Activated T-helper 17 cell treated with anti-CD3 and anti-CD28 coated beads, Interleukin-2, amount 50 U/mL, for 72 hours (primary cell): ENCODE measurements at regions not wholly inside any gene's neighbourhood (a gene's known extent, or its start where the extent isn't known, plus 50 kb on each side); places are given as distances from the start of the nearest gene placed in this dataset.

Experiments used
- ATAC-seq: fragments of 150-1000 bp; cut with Tn5 transposase; replicated peaks from 2 replicates; pipeline ENCODE4 v1.10.0; 2021; ENCODE audit warnings: mild to moderate bottlenecking, moderate library complexity
- H3K27ac Mint-ChIP-seq: one replicate; pipeline ENCODE4 v1.8.0; 2022; ENCODE audit warnings: mixed read lengths
- H3K27me3 Mint-ChIP-seq: one replicate; pipeline ENCODE4 v1.8.0; 2022; ENCODE audit warnings: mixed read lengths
- H3K36me3 Mint-ChIP-seq: one replicate; pipeline ENCODE4 v1.8.0; 2022; ENCODE audit warnings: low read depth, mild to moderate bottlenecking, mixed read lengths
- H3K4me1 Mint-ChIP-seq: one replicate; pipeline ENCODE4 v1.8.0; 2022; ENCODE audit warnings: mixed read lengths
- H3K4me3 Mint-ChIP-seq: one replicate; pipeline ENCODE4 v1.8.0; 2022; ENCODE audit warnings: mild to moderate bottlenecking, mixed read lengths
- H3K9me3 Mint-ChIP-seq: one replicate; pipeline ENCODE4 v1.8.0; 2022; ENCODE audit warnings: mixed read lengths

DNA sequence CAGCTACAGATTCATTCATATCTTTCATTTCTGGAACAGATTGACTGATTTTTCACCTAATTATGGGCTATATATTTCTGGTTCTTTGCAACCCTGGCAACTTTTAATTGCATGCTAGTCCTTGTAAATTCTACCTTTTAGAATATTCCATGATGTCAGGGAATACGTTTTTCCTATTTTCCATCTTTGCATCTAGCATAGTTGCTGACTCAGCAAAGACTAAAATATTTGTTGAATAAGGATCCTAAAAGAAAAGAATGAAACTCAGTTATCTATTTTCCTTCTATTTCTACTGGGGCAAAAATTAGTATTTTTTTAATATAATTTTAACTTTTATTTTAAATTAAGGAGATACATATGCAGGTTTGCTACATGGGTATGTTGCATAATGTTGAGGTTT lies 438.3 kb downstream of the GXYLT1 start:
- no peak for ATAC-seq
- Mint-ChIP-seq H3K27me3 (no peaks in the 10 kb centered on the region), H3K4me3 (no peak overlapping the region), H3K36me3 (no peaks in the 10 kb centered on the region), H3K4me1 (no peaks in the 10 kb centered on the region), H3K27ac (no peak overlapping the region), H3K9me3 (no peaks in the 10 kb centered on the region)

DNA sequence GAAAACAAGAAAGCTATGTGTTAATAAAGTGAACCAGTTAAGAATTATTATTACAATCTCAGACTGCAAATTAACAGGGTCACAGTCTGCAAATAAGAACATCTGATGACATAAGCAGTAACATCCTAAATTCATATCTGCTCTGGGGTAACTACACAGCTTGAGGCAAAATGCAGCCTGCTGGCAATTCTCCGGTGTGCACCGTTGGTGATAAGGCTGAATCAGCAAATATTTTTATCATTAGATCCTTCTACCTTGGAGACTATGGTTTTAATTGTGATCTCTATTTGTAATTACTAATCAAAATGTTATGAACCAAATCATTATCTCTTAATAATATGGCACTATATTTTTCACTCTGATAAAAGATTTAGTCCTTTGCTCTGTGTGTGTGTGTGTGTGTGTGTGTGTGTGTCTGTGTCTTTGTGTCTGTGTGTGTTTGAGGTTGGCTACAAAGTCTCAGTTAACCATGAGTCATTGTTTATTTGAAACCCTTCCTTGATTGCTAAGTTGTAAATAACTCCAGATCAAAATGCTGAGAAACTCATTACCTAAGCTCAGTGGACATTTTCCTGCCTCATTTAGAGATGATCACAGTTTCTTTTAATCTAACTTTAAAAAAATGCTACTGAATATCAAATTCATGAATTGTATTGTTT lies 442.6 kb downstream of the GXYLT1 start:
- Mint-ChIP-seq H3K27me3 (no peaks in the 10 kb centered on the region), H3K9me3 (no peaks in the 10 kb centered on the region), H3K27ac (no peak overlapping the region), H3K4me1 (no peaks in the 10 kb centered on the region), H3K4me3 (no peak overlapping the region), H3K36me3 (no peaks in the 10 kb centered on the region)
- no peak for ATAC-seq

DNA sequence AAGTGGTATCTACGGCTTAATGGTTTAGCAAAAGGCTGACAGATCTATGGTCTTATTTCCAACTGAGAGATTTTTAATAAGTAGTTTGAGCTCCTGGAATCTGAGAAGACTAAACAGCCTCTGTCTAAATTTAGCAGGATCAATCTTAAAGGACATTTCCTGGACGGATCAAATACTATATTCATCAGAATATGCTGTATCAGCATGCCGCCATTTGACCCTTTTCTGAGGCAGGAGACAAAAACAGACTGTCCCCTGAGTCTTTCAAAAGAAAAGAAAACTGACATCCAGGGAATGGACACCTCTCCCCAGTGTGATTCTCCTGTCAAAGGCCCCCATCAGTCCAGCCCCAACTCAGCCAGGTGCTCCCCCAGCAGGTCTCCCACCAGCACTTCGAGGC lies 443.7 kb downstream of the GXYLT1 start:
- ATAC-seq: no peak
- Mint-ChIP-seq H3K9me3 (no peaks in the 10 kb centered on the region), H3K27me3 (no peaks in the 10 kb centered on the region), H3K36me3 (no peaks in the 10 kb centered on the region), H3K4me3 (no peak overlapping the region), H3K4me1 (no peaks in the 10 kb centered on the region), H3K27ac (no peak overlapping the region)

DNA sequence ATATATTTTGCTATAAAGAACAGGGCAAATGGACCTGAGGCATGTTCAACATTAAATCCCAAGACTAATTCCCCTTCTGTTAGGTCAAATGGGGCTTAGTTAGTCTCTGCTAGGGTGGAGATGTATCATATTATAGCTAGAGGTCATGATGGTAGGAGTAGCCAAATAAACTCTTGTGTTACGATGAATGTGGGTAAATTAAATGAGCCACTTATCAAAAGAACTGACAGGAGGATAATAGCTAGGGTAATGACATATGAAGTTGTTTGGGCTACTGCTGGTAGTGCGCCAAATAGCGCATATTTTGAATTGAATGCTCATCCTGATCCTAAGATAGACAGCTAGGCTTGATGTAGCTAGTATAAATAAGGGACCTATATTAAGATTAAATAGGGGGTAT lies 445.0 kb downstream of the GXYLT1 start:
- Mint-ChIP-seq H3K4me1 (no peaks in the 10 kb centered on the region), H3K4me3 (no peak overlapping the region), H3K27ac (no peak overlapping the region), H3K36me3 (no peaks in the 10 kb centered on the region), H3K27me3 (no peaks in the 10 kb centered on the region), H3K9me3 (no peaks in the 10 kb centered on the region)
- no peak for ATAC-seq

DNA sequence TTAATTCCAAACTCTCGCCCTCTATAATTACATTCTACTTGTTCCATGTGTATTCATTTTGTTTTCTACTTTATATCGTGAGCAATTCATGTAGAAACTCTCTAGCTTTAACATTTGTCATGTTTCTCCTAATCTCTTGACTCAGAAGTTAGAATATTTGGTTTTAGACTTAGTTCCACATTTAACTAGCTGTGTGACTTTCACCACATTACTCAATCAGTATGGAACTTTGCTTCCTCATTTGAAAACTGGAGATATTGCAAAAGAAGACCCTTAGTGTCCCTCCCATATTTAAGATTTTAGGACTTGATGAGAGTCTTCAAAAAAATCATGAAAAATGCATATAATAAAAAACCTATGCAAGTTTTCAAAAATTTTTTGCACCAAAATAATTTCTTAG lies 447.5 kb downstream of the GXYLT1 start:
- no peak for ATAC-seq
- Mint-ChIP-seq H3K27me3 (no peaks in the 10 kb centered on the region), H3K4me3 (no peak overlapping the region), H3K27ac (no peak overlapping the region), H3K9me3 (no peaks in the 10 kb centered on the region), H3K36me3 (no peaks in the 10 kb centered on the region), H3K4me1 (no peaks in the 10 kb centered on the region)

DNA sequence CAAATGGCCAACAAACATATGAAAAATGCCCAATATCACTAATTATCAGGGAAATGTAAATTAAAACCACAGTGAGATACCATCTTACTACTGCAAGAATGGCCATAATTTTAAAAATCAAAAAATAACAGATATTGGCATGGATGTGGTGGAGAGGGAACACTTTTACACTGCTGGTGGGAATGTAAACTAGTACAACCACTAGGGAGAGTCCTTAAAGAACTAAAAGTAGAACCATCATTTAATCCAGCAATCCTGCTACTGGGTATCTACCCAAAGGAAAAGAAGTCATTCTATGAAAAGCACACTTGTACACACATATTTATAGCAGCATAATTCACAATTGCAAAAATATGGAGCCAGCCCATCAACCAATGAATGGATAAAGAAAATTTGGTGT lies 459.7 kb downstream of the GXYLT1 start:
- H3K9me3 Mint-ChIP-seq: no peaks in the 10 kb centered on the region
- no peaks in the 10 kb centered on the region for H3K27me3 Mint-ChIP-seq
- H3K27ac Mint-ChIP-seq: no peak overlapping the region
- no peak overlapping the region for H3K4me3 Mint-ChIP-seq
- no peaks in the 10 kb centered on the region for H3K4me1 Mint-ChIP-seq
- no peaks in the 10 kb centered on the region for H3K36me3 Mint-ChIP-seq
- no peak for ATAC-seq

DNA sequence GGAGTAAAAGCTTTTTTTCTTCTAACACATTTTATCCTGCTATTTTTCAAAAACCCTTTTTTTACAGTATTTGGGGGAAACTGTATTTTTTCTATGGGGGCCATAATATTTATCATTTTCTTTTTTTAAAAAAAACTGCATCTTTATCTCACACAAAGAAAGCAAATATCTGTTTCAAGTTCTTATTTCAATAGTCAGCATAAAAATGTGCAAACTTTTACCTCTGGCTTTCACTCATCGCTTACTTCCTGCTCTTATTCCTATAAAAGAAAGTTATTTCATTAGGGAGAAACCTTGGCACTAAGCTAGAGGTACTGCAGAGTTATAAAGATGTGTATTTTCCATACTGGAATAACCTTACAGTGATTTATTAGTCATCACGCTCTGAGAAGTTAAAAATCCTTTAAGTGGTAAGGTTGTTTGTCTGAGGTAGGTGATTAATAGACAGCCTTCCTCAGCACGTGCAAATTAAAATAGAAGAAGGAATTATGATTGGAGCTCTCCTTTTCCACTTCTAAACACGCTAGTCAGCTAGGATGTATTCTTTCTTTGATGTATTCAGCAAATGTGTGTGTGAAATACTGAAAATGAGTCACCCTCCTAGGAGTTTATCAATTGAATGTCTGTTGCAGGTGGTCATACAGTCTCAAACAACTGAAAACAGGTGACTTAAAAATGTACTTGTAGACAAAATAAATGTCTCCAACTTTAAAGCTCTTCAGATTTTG lies 461.0 kb downstream of the GXYLT1 start:
- peaks cover 1% of the 10 kb centered on the region for H3K9me3 Mint-ChIP-seq
- no peak overlapping the region for H3K4me3 Mint-ChIP-seq

DNA sequence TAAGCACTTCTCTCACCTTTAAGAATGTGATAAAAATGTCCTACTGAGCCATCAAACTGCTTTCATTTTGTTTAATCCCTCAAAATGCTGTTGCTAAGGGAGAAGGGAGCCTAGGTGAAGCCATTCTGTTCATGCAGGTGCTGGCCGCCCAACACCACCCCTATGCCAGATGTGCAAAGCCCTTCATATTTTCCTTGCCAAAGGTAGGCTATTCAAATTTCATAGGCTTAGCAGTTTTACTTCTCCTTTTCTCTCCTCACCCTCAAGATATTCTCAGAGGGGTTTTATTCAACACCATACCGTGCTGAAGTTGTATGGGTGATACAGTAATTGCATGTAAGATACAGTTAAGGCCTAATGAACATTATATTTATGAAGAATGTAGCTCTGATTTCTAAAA lies 461.7 kb downstream of the GXYLT1 start:
- no peak for ATAC-seq
- Mint-ChIP-seq H3K36me3 (no peaks in the 10 kb centered on the region), H3K9me3 (peaks cover 5% of the 10 kb centered on the region), H3K4me3 (no peak overlapping the region), H3K27me3 (no peaks in the 10 kb centered on the region), H3K27ac (no peak overlapping the region), H3K4me1 (no peaks in the 10 kb centered on the region)

More for the DNA sequence above, 461.0 kb downstream of the GXYLT1 start:
- no peaks in the 10 kb centered on the region for H3K27me3 Mint-ChIP-seq
- ATAC-seq: no peak
- H3K27ac Mint-ChIP-seq: no peak overlapping the region
- H3K36me3 Mint-ChIP-seq: no peaks in the 10 kb centered on the region
- no peaks in the 10 kb centered on the region for H3K4me1 Mint-ChIP-seq

DNA sequence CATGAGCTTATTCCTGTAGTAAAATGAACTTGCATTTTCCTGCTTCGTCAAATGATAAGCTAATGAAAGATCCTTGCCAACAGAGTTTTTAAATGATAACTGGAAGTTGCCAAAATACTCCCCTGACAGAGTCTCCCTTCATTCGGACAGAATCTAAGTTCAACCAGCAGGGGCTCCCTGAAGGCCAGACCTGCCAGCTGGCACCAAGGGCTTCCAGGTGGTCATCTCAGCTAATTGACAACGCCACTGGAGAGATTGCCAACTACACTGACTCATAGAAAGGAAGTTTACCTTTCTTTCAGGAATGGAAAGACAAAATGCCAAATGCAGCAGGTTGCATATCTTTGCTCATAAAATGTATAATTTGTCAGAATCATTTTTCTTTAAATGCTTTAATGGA lies 462.8 kb downstream of the GXYLT1 start:
- no peak overlapping the region for H3K4me3 Mint-ChIP-seq
- H3K9me3 Mint-ChIP-seq: peaks cover 5% of the 10 kb centered on the region
- no peaks in the 10 kb centered on the region for H3K27me3 Mint-ChIP-seq
- H3K4me1 Mint-ChIP-seq: no peaks in the 10 kb centered on the region
- no peaks in the 10 kb centered on the region for H3K36me3 Mint-ChIP-seq
- no peak for ATAC-seq
- H3K27ac Mint-ChIP-seq: no peak overlapping the region

DNA sequence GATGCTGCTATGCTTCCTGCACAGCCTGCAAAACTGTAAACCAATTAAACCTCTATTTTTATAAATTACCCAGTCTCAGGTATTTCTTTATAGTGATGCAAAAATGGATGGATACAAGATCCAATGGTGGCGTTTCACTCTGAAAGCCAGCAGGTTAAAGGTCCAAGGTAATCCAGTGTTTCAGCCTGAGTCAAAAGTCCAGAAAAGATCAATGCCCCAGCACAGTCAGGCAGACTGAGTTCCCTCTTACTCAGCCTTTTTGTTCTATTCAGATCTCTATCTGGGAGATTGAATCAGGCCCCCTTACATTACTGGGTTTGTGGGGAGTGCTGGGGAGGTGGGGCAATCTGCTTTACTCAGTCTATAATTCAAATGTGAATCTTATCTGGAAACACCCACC lies 464.5 kb downstream of the GXYLT1 start:
- no peak for ATAC-seq
- no peaks in the 10 kb centered on the region for H3K4me1 Mint-ChIP-seq
- no peak overlapping the region for H3K27ac Mint-ChIP-seq
- H3K27me3 Mint-ChIP-seq: no peaks in the 10 kb centered on the region
- peaks cover 5% of the 10 kb centered on the region for H3K9me3 Mint-ChIP-seq
- no peak overlapping the region for H3K4me3 Mint-ChIP-seq
- no peaks in the 10 kb centered on the region for H3K36me3 Mint-ChIP-seq

DNA sequence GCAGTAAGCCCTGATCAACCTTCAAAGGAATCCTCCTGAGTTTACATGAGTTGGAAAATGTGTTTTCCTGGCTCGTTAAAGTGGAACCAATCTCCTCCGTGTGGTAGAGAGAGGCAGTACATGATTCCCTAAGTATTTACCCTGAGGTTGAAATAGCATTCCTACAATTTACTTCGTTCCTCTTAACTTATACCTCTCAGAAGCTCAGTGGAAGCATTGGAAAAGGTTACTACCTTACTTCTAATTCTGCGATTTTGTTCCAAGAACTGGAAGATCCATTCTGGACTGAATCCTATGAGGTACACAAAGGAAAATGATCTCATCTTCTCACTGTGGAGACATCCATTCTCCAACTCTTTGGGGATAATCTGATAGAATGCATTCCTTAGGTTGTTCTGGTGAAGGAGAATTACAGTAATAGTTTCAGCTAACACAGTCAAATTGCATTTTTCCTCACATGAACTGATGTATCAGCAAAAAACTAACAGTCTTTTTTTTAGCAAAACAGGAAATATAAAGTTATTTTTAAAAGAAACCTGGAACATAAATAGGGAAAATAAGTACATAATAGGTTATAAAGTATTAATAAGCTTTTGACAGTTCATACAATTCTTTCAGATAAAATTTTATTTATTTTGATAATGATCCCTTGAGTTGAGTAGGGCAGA lies 475.6 kb downstream of the PDZRN4 start:
- H3K9me3 Mint-ChIP-seq: no peaks in the 10 kb centered on the region
- ATAC-seq: no peak
- H3K27ac Mint-ChIP-seq: no peak overlapping the region
- no peaks in the 10 kb centered on the region for H3K36me3 Mint-ChIP-seq
- no peak overlapping the region for H3K4me3 Mint-ChIP-seq
- no peaks in the 10 kb centered on the region for H3K4me1 Mint-ChIP-seq
- no peaks in the 10 kb centered on the region for H3K27me3 Mint-ChIP-seq

DNA sequence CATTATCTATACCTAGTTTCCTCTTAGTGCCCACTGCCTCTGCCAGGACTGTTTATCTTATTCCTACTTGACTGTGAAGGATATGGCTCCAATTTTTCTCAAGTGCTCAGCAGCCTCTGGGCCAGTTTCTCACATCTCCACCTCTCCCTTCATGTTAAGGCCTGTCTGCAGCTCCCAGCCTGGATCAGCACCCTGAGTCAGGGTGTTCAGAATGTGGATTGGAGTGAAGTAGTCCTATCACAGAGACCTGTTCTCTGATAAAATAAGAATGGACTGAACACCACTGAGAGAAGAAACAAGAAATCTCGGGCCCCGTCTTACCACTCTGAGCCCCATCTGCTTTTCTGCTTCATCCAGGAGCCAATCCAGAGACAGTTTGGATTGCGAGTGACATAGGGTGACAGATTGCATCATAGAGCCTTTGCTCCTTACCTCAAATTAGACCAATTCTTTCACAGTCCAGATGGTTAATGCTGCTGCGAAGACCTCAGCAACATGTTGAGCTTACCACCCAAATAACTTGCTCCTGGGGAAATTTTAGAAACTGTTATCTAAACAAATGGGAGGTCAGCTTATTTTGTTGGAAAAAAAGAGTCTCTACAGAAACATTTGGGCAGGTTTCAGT lies 473.1 kb downstream of the PDZRN4 start:
- Mint-ChIP-seq H3K27ac (no peak overlapping the region), H3K27me3 (no peaks in the 10 kb centered on the region), H3K4me1 (no peaks in the 10 kb centered on the region), H3K4me3 (no peak overlapping the region), H3K36me3 (no peaks in the 10 kb centered on the region), H3K9me3 (no peaks in the 10 kb centered on the region)
- ATAC-seq: no peak

DNA sequence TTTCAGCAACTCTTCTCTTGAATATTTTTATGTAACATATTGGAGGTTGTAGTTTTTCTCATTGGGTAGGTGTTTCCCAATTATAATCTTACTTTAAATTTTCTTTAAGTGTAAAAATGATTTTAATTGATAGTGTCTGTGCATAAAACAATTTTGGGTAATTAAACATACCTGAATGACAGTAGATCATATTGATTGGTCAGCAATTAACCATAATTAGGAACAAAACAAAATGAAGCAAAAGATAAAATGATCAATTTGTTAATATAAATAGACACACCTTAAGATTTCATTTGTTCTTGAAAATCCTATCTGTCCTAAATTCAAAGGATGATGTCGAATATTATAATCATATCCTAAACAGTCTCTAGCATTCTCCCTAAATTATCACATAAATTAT lies 468.3 kb downstream of the PDZRN4 start:
- no peak for ATAC-seq
- Mint-ChIP-seq H3K27ac (no peak overlapping the region), H3K4me1 (no peaks in the 10 kb centered on the region), H3K4me3 (no peak overlapping the region), H3K36me3 (no peaks in the 10 kb centered on the region), H3K27me3 (no peaks in the 10 kb centered on the region), H3K9me3 (no peaks in the 10 kb centered on the region)

DNA sequence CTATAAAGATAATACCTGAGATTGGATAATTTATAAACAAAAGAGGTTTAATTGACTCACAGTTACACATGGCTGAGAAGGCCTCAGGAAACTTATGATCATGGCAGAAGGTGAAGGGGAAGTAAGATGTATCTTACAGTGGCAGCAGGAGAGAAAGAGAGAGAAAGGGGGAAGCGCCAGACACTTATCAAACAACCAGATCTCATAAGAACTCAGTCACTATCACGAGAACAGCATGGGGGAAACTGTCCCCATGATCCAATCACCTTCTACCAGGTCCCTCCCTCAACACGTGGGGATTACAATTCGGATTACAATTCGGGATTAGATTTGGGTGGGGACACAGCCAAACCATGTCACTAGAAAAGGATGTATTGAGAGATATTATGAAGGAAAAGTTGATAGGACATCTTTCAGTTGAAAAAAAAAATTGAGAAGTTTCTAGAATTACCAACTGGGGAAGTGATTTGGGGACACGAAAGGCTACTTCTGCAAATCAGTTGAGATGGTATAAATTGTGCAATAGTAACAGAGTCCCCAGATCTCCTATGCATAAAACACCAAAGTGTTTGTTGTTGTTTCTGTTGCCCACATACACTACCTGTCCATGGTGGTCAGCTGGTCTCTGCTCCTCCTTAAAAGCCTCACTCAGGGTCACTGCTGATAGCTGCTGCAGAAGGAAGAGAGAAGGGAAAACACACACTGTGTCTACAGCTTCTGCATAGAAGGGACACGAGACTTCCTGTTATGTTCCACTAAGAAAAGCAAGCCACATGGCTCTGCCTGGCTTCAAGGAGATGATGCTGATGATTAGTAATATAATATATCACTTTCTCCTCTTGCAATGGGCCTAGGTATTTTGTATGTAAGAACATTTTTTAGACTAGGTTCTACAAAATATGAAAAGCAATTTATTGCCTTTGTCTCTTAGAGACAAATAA lies 465.5 kb downstream of the PDZRN4 start:
- ATAC-seq: no peak
- Mint-ChIP-seq H3K36me3 (no peaks in the 10 kb centered on the region), H3K9me3 (no peaks in the 10 kb centered on the region), H3K27ac (no peak overlapping the region), H3K4me1 (no peaks in the 10 kb centered on the region), H3K4me3 (no peak overlapping the region), H3K27me3 (no peaks in the 10 kb centered on the region)
